Cardiac fibroblast (primary cell): ENCODE measurements at regions not wholly inside any gene's neighbourhood (a gene's known extent, or its start where the extent isn't known, plus 50 kb on each side); places are given as distances from the start of the nearest gene placed in this dataset.
A peak's percentile ranks its signal among the peaks of the same experiment; 100 is the strongest.
"Not testable (repeated sequence)": the region's sequence is repeated elsewhere in the genome, so short reads cannot be mapped to it uniquely, and the experiment has no call there.

Experiments
- DNase-seq, 2 donors: peaks; one replicate each; pipeline versions ENCODE4 v3.0.0 to v3.0.0-alpha.2; 2010; ENCODE audit warnings: low read depth in 2 of 2
- H3K4me3 ChIP-seq, 2 donors: replicated peaks in 1 of 2; 1 replicate in 1 of 2; 2 replicates in 1 of 2; pipeline ENCODE4 v1.5.1; 2011; ENCODE audit warnings: low read depth in 2 of 2, low read length in 2 of 2, mild to moderate bottlenecking in 2 of 2, moderate library complexity in 1 of 2

DNA sequence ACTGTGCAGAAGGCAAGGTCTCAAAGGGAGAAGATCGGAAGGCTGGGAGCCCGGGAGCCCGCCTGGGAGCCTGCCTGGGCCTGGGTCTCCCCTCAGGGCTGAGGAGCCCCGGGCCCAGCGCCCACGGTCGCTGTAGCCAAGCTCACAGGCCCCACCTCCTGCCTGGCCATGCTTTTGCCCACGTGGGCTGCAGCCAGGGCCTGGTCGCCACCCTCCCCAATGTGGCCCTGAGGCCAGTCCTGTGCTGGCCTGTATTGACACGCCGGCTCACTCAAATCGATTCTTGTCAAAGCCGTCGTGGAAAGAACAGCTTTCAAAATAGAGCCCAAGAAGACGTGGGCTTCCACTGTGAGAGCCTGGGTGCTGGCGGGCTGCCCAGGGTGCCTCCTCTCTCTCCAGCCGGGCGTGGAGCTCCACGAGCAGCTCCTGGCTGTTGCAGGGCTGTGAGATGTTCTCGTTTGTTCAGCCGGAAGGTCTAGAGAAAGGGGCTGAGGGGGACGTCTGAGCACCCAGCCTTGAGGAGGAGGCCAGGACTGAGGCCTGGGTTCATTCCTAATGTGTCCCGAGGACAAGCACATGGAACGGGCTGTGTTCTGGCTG lies 4433.7 kb upstream of the TPTE start:
- not testable (repeated sequence) for H3K4me3 ChIP-seq, DNase-seq

DNA sequence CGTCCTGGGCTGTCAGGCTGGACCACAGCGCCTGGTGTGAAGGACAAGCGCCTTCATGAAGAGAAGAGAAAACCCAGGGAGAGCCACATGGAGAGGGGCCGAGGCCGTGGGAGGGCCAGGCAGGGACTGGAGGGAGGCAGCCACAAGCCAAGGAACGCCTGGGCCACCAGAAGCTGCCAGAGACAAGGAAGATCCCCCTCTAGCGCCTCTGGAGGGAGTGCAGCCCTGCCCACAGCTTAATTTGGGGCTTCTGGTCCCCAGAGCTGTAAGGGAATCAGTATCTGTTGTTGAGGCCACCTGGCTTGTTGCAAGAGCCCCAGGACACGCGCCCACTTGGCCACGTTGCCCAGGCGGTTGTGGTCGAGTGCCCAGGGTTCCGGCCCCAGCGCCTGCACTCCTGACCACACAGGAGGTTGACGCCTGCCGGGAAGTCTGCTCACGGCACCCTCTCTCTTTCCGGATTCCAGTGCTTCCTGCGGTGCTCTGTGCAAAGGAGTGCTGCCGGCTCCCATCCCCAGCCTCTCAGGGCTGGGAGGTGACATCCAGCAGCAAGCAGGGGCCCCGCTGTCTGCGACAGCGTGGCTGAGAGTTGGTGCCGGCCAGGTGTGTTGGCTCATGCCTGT lies 4431.0 kb upstream of the TPTE start:
- DNase-seq, H3K4me3 ChIP-seq: not testable (repeated sequence)

DNA sequence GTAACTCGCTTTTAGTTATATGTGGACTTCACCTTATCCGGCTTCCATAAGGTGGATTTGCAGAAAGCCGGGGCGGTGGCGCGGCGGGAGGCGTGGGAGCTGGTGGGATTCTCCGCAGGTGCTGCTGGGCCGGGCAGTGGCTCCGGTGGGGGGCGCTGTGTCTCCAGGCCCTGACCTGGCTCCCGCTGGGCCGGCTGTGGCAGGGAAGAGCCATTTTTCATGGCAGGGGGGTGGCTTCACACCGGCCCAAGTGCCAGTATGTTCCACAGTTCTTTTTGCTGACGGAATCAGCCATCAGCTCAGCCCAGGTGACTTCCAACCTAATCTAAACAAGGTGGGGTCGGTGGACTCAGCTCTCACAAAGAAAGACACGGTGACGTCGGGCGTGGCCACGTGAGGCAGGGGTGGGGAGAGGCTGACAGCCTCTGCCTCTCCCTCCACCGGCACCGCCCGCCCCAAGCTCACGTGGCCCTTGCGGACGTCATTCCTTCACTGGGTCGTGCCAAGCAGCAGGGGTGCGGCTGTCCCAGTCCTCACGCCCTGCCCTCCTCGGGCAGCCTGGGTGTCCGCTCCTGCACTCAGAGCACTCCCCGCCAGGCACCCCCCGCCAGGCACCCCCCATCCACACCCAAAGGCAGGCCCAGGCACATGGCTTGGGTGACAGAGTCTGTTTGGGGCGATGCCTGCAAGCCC lies 4429.9 kb upstream of the TPTE start:
- not testable (repeated sequence) for DNase-seq, H3K4me3 ChIP-seq

DNA sequence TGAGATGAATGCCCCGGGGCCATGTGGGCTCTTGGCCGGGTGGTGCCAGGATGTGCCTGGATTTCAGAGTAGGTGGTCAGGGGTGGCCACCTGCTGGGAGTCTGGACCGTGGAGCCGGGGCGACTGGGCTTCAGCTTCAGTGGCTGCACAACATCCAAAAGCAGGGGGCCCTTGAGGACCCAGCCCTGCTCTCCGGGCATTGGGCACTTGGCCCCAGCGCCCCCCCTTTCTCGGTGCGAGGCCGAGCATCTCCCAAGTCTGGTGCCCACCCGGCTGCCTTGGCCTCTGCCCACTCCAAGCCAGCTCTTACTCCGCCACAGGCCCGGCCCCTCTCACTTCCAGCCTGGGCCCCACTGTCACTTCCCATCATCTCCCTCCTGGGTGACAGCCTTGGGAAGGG lies 4429.0 kb upstream of the TPTE start:
- H3K4me3 ChIP-seq, DNase-seq: not testable (repeated sequence)

DNA sequence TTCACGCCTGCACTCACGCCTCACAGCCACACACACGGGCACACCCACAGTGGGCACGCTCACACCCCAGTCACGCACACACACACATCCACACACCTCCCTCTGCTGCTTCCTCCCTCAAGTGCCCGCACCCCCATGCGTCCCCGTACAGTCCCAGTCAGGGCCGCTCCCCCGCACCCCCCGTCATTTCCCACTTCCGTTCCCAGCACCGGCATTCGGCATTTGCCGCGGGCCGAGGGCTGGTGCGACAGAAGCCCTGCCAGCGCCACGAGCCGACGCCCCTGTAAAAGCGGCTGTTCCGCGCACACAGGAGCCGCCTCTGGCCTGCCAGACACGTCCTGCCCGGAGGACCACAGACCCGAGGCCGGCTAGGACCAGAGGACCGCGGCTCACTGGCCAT lies 4428.0 kb upstream of the TPTE start:
- not testable (repeated sequence) for H3K4me3 ChIP-seq, DNase-seq

DNA sequence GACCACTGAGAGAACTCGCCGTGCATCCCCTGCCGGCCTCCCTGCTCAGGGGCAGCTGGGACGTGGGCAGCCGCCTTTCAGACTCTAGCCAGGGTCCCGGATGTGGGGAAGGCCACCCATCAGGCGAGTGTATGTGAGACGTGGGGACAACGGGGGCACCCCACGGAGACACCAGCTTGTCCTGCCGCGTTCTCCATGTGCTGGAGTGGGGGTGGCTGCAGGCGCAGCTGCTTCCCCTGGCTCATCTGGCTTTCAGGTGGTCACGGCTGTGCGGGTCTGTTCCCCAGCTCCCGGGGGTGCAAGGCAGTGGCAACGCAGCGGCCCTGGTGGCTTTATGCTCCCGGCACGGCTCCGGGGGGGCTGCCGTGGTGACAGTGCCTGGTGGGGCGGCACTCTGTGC lies 4427.5 kb upstream of the TPTE start:
- DNase-seq, H3K4me3 ChIP-seq: not testable (repeated sequence)

DNA sequence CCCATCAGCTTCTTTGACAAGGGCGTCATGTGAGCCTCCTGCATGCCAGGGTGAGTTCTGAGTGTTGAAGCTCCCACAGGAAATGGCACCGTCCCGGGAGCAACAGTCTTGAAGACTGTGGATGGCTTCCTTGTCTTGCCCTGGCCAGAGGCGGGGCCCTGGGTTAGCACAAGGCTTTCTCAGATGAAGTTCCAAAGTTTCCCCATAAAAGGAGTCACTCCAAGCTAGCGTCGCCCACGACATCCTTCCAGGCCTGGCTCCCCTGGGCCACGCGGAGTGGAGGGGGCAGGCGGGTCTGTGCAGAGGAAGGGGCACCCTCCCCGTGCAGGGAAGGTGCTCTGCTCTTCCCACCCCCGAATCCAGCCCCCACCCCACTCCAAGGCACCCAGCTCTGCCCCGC lies 4426.1 kb upstream of the TPTE start:
- not testable (repeated sequence) for H3K4me3 ChIP-seq, DNase-seq

DNA sequence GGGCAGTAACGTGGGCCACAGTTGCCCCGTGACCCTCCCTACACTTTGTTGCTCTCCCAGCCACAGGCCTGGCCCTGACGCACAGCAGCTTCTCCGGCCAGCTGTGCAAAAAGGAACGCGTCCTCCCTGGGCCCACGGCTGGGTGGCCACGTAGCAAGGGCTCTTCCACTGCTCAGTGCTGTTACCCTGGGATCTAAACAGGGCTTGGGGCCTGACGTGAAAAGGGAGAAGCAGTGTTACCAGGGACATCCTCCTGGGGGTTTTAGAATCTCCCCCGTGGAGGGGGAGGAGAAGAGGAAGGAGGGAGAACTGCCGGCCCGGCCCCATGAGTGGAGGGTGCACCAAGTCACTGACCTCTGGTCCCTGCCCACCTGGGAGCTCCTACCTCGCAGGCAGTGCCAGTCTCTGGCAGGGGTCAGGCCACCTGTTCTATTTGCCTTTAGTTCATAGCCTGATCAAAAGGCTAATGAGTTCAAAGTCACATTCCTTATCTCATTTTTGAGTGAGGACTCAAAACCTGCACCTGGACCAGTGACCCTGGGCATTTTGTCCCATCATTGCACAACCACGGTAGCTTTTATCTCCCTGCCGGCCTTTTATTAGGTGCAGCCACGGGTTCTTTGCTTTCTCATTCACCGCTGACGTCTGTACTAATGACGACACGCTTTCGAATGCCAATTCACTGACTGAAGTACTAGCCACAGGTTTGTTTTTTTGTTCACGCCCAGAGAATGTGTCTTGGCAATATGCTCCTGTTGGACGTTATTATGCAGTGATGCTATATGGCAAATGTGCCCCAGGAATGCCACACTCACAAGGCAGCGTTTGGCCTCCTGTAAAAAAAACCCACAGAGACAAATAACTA lies 4424.6 kb upstream of the TPTE start:
- not testable (repeated sequence) for H3K4me3 ChIP-seq, DNase-seq

DNA sequence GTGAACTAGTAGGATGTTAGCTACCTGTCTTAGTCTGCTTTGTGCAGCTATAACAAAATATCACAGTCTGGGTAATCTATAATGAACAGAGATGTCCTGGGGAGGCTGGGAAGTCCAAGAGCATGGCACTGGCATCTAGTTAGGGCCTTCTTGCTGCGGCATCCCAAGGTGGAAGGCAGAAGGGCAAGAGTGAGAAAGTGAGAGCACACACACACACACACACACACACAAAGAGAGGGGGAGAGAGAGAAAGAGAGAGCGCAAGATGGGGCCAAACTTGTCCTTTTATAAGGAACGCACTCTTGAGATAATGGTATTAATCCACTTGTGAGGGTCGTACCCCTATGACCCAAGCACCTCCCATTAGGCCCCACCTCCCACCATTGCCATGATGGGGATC lies 4423.6 kb upstream of the TPTE start:
- H3K4me3 ChIP-seq, DNase-seq: not testable (repeated sequence)

DNA sequence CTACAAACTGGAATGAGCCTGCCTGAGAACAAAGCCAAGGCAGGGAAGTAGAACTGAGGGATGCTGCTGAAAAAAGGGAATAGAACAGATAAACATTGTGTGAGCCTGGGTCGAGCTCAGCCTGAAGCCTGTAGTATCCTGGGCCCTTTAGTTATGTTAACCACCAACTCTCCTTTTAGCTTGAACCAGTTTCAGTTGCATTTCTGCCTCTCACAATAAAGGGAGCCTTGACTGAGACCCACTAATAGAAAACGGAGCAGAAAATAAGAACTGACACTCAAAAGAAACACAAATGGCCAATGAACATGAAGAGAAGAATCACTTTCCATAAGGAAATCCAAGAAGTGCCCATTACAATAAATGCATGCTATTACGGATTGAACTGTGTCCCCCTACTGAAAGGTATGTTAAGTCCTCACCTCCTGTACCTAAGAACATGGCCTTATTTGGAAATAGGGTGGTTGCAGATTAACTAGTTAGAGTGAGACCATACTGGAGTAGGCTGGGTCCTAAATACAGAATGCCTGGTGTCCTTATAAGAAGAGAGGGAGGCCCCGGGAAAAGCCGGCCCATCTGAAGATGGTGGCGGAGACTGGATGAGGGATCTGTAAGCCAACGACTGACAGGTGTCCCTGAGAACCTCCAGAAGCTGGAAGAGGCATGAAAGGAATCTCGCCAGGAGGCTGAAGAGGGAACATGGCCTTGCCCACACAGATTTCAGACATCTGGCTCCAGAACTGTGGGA lies 4423.0 kb upstream of the TPTE start:
- H3K4me3 ChIP-seq, DNase-seq: not testable (repeated sequence)

DNA sequence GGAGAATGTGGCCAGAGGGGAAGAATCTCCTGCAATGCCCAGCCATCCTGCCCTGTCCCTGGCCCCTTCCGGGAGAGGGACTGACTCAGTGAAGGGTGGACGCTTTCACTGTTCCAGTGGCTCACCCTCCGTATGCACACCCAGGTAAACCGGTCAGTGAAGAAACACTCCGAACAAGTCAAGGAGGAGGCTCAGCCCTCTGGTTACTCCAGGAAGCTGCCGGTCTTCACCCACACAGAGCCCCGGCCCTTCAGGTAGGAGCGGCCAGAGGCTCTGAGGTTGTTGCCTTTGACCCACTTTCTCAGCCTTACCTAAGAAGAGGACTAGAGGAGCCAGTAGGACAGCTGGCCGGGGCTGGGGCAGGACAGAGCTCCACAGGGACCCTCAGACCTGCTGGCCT lies 4419.8 kb upstream of the TPTE start:
- DNase-seq, H3K4me3 ChIP-seq: not testable (repeated sequence)

DNA sequence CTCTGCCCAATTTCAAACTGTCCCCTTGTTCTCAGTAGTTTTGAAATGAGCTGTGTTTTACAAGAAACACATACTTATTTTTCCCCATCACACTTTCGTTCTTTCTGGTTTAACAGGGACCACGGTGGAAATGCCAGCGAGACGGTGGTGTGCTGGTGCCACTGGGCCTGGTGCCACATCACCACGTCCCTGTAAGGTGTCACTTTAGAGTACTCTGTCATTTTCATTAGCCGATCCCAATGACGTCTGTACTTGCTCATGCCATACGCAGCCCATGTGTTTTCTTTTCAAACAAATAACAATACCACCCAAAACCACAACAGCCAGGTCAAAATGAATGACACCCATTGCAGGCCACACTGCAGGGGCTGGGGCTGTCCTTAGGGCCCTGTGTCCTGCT lies 4416.8 kb upstream of the TPTE start:
- not testable (repeated sequence) for DNase-seq, H3K4me3 ChIP-seq

DNA sequence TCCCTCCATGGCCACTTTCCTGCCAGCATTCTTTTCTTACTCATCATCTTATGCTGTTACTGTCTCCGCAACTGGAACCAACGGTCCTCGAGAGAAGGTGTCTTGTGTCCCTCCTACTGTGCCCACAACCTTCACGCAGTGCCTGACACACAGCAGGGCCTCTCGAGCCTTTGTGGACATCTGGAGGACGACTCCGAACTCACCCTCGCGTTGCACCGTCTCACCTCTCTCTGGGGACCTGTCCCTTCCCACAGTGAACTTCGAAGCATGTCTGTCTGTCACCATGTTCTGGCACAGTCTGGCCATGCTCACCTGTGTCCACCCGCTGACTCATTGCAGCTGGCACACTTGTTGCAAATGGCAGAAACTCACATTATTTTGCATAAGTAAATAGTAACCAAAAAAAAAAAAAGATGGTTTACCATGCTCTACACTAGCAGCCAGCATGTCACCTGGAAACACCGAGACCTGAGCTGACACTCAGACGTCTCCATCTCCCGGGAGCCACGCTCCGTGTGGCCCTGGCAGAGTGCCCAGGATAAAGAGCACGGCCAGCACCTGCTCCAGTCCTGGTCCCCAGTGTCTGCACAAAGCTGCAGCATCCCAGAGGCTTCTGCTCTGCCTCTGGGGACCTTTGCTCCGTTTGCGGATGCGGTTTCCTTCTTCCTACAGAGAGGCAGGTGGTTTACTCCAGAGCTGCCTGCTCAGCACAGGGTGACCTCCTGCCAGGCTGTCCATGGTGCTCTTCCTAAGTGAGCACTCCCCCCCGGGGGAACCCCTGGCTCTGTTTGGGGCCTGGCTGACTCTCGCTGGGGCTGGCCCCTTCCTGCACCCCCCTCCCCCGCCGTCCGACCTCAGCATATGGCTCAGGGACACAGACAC lies 4414.5 kb upstream of the TPTE start:
- H3K4me3 ChIP-seq, DNase-seq: not testable (repeated sequence)

DNA sequence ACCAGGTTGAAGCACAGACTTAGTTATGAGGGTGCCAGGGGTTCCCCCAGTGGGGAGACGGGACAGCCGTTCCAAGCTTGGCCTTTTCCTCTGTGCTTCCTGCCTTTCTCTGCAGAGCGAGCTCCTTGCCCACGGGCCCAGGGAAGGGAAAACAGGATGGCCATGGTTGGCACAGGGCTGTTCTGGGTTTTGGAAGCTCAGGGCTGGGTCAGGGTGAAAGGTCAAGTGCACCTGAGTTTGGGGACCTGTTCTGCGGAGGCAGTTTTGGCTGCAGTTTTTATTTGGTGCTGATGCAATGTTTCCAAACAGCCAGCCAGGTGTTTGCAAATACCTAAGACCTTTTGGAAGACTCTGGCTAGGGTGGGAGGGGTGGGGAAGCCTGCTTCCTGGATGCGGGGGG lies 4412.5 kb upstream of the TPTE start:
- not testable (repeated sequence) for DNase-seq, H3K4me3 ChIP-seq

DNA sequence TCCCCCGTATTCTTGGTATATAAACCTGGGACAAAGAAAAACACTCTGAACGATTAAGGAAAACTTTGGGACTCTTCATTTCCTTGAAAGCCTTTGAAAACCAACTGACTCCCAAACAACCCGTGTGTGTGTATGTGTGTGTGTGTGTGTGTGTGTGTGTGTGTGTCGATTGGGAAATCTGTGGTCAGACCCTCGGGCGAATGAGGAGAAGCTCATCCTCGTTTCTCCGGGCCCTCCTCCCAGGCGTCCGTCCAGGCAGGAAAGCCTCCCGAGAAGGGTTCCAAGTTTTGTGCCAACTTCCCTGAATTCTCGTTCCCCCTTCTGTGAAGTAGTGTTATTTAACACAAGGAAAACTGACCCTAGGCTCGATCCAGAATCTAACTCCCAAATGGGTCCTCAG lies 4411.6 kb upstream of the TPTE start:
- DNase-seq = peak; percentile 67 to 86
- H3K4me3 ChIP-seq = not testable (repeated sequence)

DNA sequence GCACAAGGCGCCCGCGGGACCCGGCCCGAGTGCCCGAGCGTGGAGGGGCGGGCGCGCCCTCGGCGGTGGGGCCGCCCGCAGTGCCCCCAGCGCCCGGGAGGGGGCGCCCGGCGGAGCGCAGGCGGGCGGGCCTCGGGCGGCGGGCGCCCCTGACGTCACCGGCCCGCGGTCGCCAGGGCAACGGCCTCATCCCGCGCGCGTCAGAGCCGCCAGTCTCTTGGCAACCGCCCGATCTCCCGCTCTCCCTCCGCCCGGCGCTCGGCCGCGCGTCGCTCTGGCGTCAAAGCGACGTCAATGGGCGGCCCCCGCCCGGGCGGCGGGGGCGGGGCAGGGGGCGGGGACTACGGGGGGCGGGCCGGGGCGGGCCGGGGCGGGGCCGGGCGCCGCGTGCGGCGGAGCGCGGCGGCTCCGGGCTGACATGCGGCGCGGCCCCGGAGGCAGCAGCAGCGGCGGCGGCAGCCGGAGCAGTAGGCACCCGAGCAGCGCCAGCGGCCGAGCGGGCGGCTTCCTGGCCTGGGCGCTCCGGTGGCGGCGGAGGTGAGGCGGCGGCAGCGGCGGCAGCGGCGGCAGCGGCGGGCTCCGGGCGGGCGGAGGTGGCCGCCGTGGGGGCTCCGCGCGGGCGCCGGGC lies 4410.6 kb upstream of the TPTE start:
- not testable (repeated sequence) for DNase-seq, H3K4me3 ChIP-seq

DNA sequence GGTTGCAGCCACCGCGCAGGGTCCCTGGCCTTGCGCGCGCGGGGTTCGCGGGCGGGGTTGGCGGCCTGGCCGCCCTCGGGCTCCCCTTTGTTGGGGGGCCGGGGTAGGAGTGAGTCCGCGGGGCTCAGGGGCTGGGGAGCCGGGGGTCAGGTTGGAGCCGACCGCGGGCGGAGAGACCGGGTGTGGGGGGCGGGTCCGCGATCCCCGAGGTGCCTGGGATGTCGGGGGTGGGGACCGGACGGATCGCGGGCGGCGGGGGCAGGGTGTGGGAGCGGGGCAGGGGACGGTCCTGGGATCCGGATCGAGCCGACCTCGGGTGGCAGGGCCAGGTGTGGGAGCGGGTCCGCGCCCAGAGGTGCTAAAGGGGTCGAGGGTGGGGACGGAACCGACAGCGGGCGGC lies 4410.0 kb upstream of the TPTE start:
- peak overlapping the region in 1 of 2 donors; percentile 34 for H3K4me3 ChIP-seq
- not testable (repeated sequence) for DNase-seq
